ENCODE measurements at regions not wholly inside any gene's neighbourhood (a gene's known extent, or its start where the extent isn't known, plus 50 kb on each side); places are given as distances from the start of the nearest gene placed in this dataset.

- in situ Hi-C loops (cut with MboI), result no loop called here
- SMC1A ChIA-PET (ENCODE audit: uncharacterized antibody, unreplicated experiment), result no interaction called here
- WGBS (ENCODE audit: insufficient coverage, insufficient replicate concordance, low lambda C conversion rate, missing lambda C conversion rate), result 56% methylated on average over 7 of the region's 7 CpGs
- POLR2A ChIA-PET, result no interaction called here
- CTCF ChIA-PET, result no interaction called here
- no peak overlapping the region for H3K27ac ChIP-seq (ENCODE audit: control insufficient read depth, insufficient read depth)
- ATAC-seq, result no peak
- RAD21 ChIA-PET (ENCODE audit: unreplicated experiment), result no interaction called here
- DNase-seq (ENCODE audit: low read depth, low spot score), result no peak
- H2AFZ ChIP-seq (ENCODE audit: control insufficient read depth, low read depth, low read length), result no peak overlapping the region
- no peak for FAIRE-seq
- no peaks in the 10 kb centered on the region for H3K27me3 ChIP-seq (replicated peaks in 1 of 2; ENCODE audit: control insufficient read depth in 2 of 2, insufficient read depth in 2 of 2, low read length in 1 of 2)
- peaks cover 15% of the 10 kb centered on the region for H3K4me1 ChIP-seq (ENCODE audit: control insufficient read depth, insufficient read depth, low read length)
- no peaks in the 10 kb centered on the region for H3K36me3 ChIP-seq (ENCODE audit: control insufficient read depth in 2 of 2, insufficient read depth in 2 of 2, low read length in 1 of 2)
- no peak overlapping the region for H3K9ac ChIP-seq (ENCODE audit: control insufficient read depth, insufficient read depth, low read length)
- intact Hi-C loops (cut with micrococcal nuclease; ENCODE audit: unreplicated experiment), result no loop called here
- H3K4me3 ChIP-seq, result no peak overlapping the region
- no peak overlapping the region for H3K4me2 ChIP-seq (ENCODE audit: control insufficient read depth, insufficient read depth)
- H3K79me2 ChIP-seq (ENCODE audit: control insufficient read depth, insufficient read depth, low read length), result no peaks in the 10 kb centered on the region
- no peaks in the 10 kb centered on the region for H3K9me3 ChIP-seq (replicated peaks; ENCODE audit: control insufficient read depth, insufficient read depth, low read length)
- H4K20me1 ChIP-seq (ENCODE audit: control insufficient read depth, insufficient read depth), result no peaks in the 10 kb centered on the region
- no TSS peak for BruUV-seq (replicated peaks)
- TF ChIP-seq NFXL1 (IDR thresholded peaks at IDR 0.05; ENCODE audit: borderline replicate concordance), result no peak
- no peak for TF ChIP-seq RB1 (IDR thresholded peaks at IDR 0.05; ENCODE audit: borderline replicate concordance)
- no peak for TF ChIP-seq EP300 (IDR thresholded peaks at IDR 0.05; ENCODE audit: borderline replicate concordance in 1 of 2, control insufficient read depth in 1 of 2, low read depth in 2 of 2, low read length in 2 of 2)
- no peak for TF ChIP-seq GATAD2B (conservative IDR thresholded peaks at IDR 0.05; ENCODE audit: low read depth)
- TF ChIP-seq E4F1 (IDR thresholded peaks at IDR 0.05; ENCODE audit: borderline replicate concordance, partially characterized antibody), result no peak
- no peak for TF ChIP-seq NR2C2 (IDR thresholded peaks at IDR 0.05; ENCODE audit: borderline replicate concordance, control insufficient read depth, insufficient read length, low read depth)
- TF ChIP-seq IRF3 (IDR thresholded peaks at IDR 0.05), result no peak
- TF ChIP-seq CREB1 (IDR thresholded peaks at IDR 0.05; ENCODE audit: low read depth), result no peak
- no peak for TF ChIP-seq ZNF274 (IDR thresholded peaks at IDR 0.05; ENCODE audit: insufficient read depth, insufficient read length)
- TF ChIP-seq SRF (IDR thresholded peaks at IDR 0.05; ENCODE audit: low read depth in 2 of 2, low read length in 2 of 2), result no peak
- no peak for TF ChIP-seq IRF5 (IDR thresholded peaks at IDR 0.05; ENCODE audit: borderline replicate concordance)
- no peak for TF ChIP-seq MAX (IDR thresholded peaks at IDR 0.05; ENCODE audit: low read depth, low read length)
- no peak for TF ChIP-seq ZNF622 (IDR thresholded peaks at IDR 0.05)
- no peak for TF ChIP-seq USF1 (IDR thresholded peaks at IDR 0.05; ENCODE audit: borderline replicate concordance, extremely low read length, insufficient read depth, low read depth, low read length)
- TF ChIP-seq TARDBP (IDR thresholded peaks at IDR 0.05; ENCODE audit: borderline replicate concordance), result no peak
- no peak for TF ChIP-seq KAT2A (conservative IDR thresholded peaks at IDR 0.05; ENCODE audit: control insufficient read depth, low read depth, low read length)
- no peak for TF ChIP-seq PBX3 (IDR thresholded peaks at IDR 0.05; ENCODE audit: insufficient replicate concordance, low read depth, low read length)
Measured at GRCh38 chr2:2906091-2906490, 471.5 kb downstream of the EIPR1 start.

All from GM12878 (cell line).